Spleen (tissue), 11 donors: ENCODE measurements at regions not wholly inside any gene's neighbourhood (a gene's known extent, or its start where the extent isn't known, plus 50 kb on each side); places are given as distances from the start of the nearest gene placed in this dataset.

Experiments
- DNase-seq: peaks from one replicate; pipeline ENCODE4 v3.0.0-alpha.2; 2020
- H3K27ac ChIP-seq, 8 donors: fragments of 200-600 bp; sonication (generic) in 7 of 8; 1 replicate in 4 of 8; 2 replicates in 4 of 8; pipeline versions ENCODE4 v1.5.0 to v1.8.0; 2016 to 2021; ENCODE audit warnings: inconsistent platforms in 4 of 8, mild to moderate bottlenecking in 4 of 8, moderate library complexity in 1 of 8
- H3K27me3 ChIP-seq, 7 donors: fragments of 200-600 bp; sonication (generic) in 6 of 7; replicated peaks in 1 of 7; 1 replicate in 4 of 7; 2 replicates in 3 of 7; pipeline versions ENCODE4 v1.5.0 to v1.8.0; 2016 to 2021; ENCODE audit warnings: inconsistent platforms in 3 of 7, mild to moderate bottlenecking in 1 of 7
- H3K36me3 ChIP-seq, 6 donors: fragments of 200-600 bp; sonication (generic) in 5 of 6; 1 replicate in 4 of 6; 2 replicates in 2 of 6; pipeline versions ENCODE4 v1.5.0 to v1.8.0; 2016 to 2021; ENCODE audit warnings: inconsistent platforms in 2 of 6
- H3K4me1 ChIP-seq, 6 donors: fragments of 200-600 bp; sonication (generic) in 5 of 6; 1 replicate in 3 of 6; 2 replicates in 3 of 6; pipeline versions ENCODE4 v1.5.0 to v1.8.0; 2016 to 2021; ENCODE audit warnings: inconsistent platforms in 3 of 6
- H3K4me3 ChIP-seq, 8 donors: fragments of 200-600 bp; sonication (generic) in 7 of 8; 1 replicate in 4 of 8; 2 replicates in 4 of 8; pipeline versions ENCODE4 v1.5.0 to v1.8.0; 2016 to 2021; ENCODE audit warnings: inconsistent platforms in 4 of 8, mild to moderate bottlenecking in 4 of 8, moderate library complexity in 2 of 8
- H3K9me3 ChIP-seq, 8 donors: fragments of 200-600 bp; sonication (generic) in 7 of 8; 1 replicate in 4 of 8; 2 replicates in 4 of 8; pipeline versions ENCODE4 v1.5.0 to v1.8.0; 2016 to 2021; ENCODE audit warnings: inconsistent platforms in 4 of 8
- POLR2A ChIP-seq, 3 donors: fragments of 450-650 bp; IDR thresholded peaks; one replicate each; pipeline ENCODE4 v1.5.1; 2017; ENCODE audit warnings: antibody characterized with exemption in 3 of 3, mild to moderate bottlenecking in 1 of 3
- POLR2AphosphoS5 ChIP-seq, 3 donors: sonication (generic); formaldehyde crosslinking; IDR thresholded peaks; one replicate each; pipeline ENCODE4 v1.5.1; 2017; ENCODE audit warnings: antibody characterized with exemption in 3 of 3
- WGBS, 5 donors: extraction: QIAGEN DNeasy Blood & Tissue Kit in 3 of 5; methylation state at CpG; one replicate each; pipeline versions ENCODE4 v1.1.5 to v1.1.7; 2013 to 2018; 5-methylcytosine and 5-hydroxymethylcytosine counted together
- intact Hi-C: fragments of 100-400 bp; cut with DNase I; formaldehyde crosslinking; loops from one replicate; pipeline ENCODE4 v1.15.0; 2023; ENCODE audit warnings: low total_unique reads
- TF ChIP-seq, protein P1 (sequence below), 11 experiments: fragments of 200-600 bp in 7 of 11; fragments of 450-650 bp in 4 of 11; sonication (generic) in 4 of 11; IDR thresholded peaks in 8 of 11; conservative IDR thresholded peaks in 3 of 11; 1 replicate in 7 of 11; 2 replicates in 4 of 11; pipeline versions ENCODE4 v1.4.0 to v1.8.0; 2016 to 2021; ENCODE audit warnings: antibody characterized with exemption in 11 of 11, inconsistent platforms in 4 of 11, mild to moderate bottlenecking in 1 of 11
- donor health status: healthy with polysubstance abuse.
- donor health status: DM: no; HTN: no; CAD: no; lungs with moderate emphysema.
- donor health status: DM: no; HTN: no; CAD: no.
- donor health status: Bipolar disorder and iron deficiency.
- donor health status: healthy.
- donor health status: DM: no; HTN: no; CAD: no.
- donor health status: DM: yes; HTN: yes; CAD: no.

GRCh38 chr17:74147056-74147835 lies 56.2 kb upstream of the RPL38 start:
- DNase-seq, result no peak
- whole genome bisulfite sequencing, 5 donors, result 79 to 84% (median 82%) methylated on average over 14 to 15 of the region's 15 CpGs

DNA sequence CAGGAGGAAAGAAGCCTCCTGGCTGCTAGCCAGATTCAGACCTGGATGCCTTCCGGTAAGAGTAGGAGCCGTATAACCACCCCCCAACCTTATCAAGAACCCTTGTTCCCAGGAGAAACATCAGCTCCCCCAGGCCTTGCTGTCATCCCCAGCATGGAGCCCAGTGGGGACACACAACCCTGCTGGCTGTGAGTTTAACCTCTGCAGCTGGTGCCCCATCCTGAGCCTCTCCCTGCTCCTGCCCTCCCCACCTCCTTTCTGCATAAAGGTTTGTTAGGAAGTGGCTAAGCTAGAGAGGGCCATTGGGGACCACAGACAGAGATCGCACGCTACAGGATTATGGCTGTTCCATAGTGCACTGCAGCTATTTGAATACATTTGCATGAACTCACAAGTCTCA lies 55.5 kb upstream of the RPL38 start:
- H3K4me3 ChIP-seq, result no peak overlapping the region
- no peak for DNase-seq
- no peak overlapping the region for H3K27ac ChIP-seq
- no peaks in the 10 kb centered on the region for H3K36me3 ChIP-seq
- TF ChIP-seq POLR2AphosphoS5 (IDR thresholded peaks at IDR 0.05) (no peak), POLR2A (IDR thresholded peaks at IDR 0.05) (no peak)
- TF ChIP-seq, protein P1, sequence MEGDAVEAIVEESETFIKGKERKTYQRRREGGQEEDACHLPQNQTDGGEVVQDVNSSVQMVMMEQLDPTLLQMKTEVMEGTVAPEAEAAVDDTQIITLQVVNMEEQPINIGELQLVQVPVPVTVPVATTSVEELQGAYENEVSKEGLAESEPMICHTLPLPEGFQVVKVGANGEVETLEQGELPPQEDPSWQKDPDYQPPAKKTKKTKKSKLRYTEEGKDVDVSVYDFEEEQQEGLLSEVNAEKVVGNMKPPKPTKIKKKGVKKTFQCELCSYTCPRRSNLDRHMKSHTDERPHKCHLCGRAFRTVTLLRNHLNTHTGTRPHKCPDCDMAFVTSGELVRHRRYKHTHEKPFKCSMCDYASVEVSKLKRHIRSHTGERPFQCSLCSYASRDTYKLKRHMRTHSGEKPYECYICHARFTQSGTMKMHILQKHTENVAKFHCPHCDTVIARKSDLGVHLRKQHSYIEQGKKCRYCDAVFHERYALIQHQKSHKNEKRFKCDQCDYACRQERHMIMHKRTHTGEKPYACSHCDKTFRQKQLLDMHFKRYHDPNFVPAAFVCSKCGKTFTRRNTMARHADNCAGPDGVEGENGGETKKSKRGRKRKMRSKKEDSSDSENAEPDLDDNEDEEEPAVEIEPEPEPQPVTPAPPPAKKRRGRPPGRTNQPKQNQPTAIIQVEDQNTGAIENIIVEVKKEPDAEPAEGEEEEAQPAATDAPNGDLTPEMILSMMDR (IDR thresholded peaks at IDR 0.05 in 8 of 11, conservative IDR thresholded peaks at IDR 0.05 in 3 of 11), result no peak
- H3K9me3 ChIP-seq, result peaks cover 0 to 21% (median 18%) of the 10 kb centered on the region in 8 donors
- intact Hi-C loops, result no loop called here
- no peaks in the 10 kb centered on the region for H3K4me1 ChIP-seq
- H3K27me3 ChIP-seq, result peaks cover 0 to 60% (median 0%) of the 10 kb centered on the region in 7 donors
- 73 to 95% (median 90%) methylated on average over 4 of the region's 4 CpGs for WGBS, 5 donors

More at GRCh38 chr17:74147056-74147835, 56.2 kb upstream of the RPL38 start:
- Histone ChIP-seq H3K27ac (no peak overlapping the region), H3K36me3 (no peaks in the 10 kb centered on the region), H3K4me1 (no peaks in the 10 kb centered on the region), H3K4me3 (no peak overlapping the region), H3K27me3 (peaks cover 0 to 54% (median 0%) of the 10 kb centered on the region in 7 donors), H3K9me3 (peaks cover 6 to 28% (median 25%) of the 10 kb centered on the region in 8 donors)
- intact Hi-C loops, result no loop called here
- TF ChIP-seq POLR2AphosphoS5 (IDR thresholded peaks at IDR 0.05), result no peak
- TF ChIP-seq, protein P1 (IDR thresholded peaks at IDR 0.05 in 8 of 11, conservative IDR thresholded peaks at IDR 0.05 in 3 of 11), result no peak

GRCh38 chr17:74148446-74148845 lies 55.0 kb upstream of the RPL38 start:
- TF ChIP-seq, protein P1 (IDR thresholded peaks at IDR 0.05 in 8 of 11, conservative IDR thresholded peaks at IDR 0.05 in 3 of 11), result no peak
- no peak for TF ChIP-seq POLR2A (IDR thresholded peaks at IDR 0.05)
- TF ChIP-seq POLR2AphosphoS5 (IDR thresholded peaks at IDR 0.05), result no peak
- H3K27ac ChIP-seq, result no peak overlapping the region
- intact Hi-C loops, result no loop called here
- peaks cover 0 to 16% (median 13%) of the 10 kb centered on the region in 8 donors for H3K9me3 ChIP-seq
- WGBS, 5 donors, result 63 to 82% (median 71%) methylated on average over 4 of the region's 4 CpGs
- no peaks in the 10 kb centered on the region for H3K4me1 ChIP-seq
- no peaks in the 10 kb centered on the region for H3K36me3 ChIP-seq
- H3K4me3 ChIP-seq, result no peak overlapping the region
- peaks cover 0 to 60% (median 0%) of the 10 kb centered on the region in 7 donors for H3K27me3 ChIP-seq
- no peak for DNase-seq

GRCh38 chr17:74148901-74149596 lies 54.4 kb upstream of the RPL38 start:
- no peak for DNase-seq
- Histone ChIP-seq H3K4me1 (no peaks in the 10 kb centered on the region), H3K27me3 (peaks cover 0 to 60% (median 0%) of the 10 kb centered on the region in 7 donors), H3K9me3 (peaks cover 0 to 10% (median 7%) of the 10 kb centered on the region in 8 donors), H3K36me3 (no peaks in the 10 kb centered on the region), H3K4me3 (no peak overlapping the region), H3K27ac (no peak overlapping the region)
- no peak for TF ChIP-seq POLR2A (IDR thresholded peaks at IDR 0.05)
- TF ChIP-seq POLR2AphosphoS5 (IDR thresholded peaks at IDR 0.05), result no peak
- TF ChIP-seq, protein P1 (IDR thresholded peaks at IDR 0.05 in 8 of 11, conservative IDR thresholded peaks at IDR 0.05 in 3 of 11), result no peak
- intact Hi-C loops, result no loop called here
- 89 to 95% (median 92%) methylated on average over 7 of the region's 7 CpGs for WGBS, 5 donors
